ENCODE measurements at regions not wholly inside any gene's neighbourhood (a gene's known extent, or its start where the extent isn't known, plus 50 kb on each side); places are given as distances from the start of the nearest gene placed in this dataset.

DNA sequence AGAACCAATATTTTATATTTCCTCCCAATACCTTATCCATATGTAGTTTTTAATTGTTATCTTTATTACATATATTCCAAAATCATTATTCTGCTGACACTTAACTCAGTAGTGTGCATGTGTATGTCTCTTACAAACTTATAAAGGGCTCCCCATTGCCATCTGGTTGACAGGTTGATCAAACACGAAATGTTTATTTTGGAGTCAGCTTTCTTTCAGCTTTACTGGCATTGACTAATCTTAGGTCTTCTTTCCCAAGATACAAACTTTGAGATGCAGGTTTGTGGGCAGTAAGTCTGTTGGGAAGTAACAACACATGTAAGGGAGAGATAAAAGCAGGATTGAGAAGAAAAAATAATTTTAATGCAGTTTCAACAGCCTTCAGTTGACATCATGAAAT lies 716.0 kb upstream of the CHD1 start:
- H3K9ac ChIP-seq (ENCODE audit: insufficient read depth in 1 of 2, low read length in 2 of 2), result no peak overlapping the region
- TF ChIP-seq, protein P1, sequence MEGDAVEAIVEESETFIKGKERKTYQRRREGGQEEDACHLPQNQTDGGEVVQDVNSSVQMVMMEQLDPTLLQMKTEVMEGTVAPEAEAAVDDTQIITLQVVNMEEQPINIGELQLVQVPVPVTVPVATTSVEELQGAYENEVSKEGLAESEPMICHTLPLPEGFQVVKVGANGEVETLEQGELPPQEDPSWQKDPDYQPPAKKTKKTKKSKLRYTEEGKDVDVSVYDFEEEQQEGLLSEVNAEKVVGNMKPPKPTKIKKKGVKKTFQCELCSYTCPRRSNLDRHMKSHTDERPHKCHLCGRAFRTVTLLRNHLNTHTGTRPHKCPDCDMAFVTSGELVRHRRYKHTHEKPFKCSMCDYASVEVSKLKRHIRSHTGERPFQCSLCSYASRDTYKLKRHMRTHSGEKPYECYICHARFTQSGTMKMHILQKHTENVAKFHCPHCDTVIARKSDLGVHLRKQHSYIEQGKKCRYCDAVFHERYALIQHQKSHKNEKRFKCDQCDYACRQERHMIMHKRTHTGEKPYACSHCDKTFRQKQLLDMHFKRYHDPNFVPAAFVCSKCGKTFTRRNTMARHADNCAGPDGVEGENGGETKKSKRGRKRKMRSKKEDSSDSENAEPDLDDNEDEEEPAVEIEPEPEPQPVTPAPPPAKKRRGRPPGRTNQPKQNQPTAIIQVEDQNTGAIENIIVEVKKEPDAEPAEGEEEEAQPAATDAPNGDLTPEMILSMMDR (IDR thresholded peaks at IDR 0.05; ENCODE audit: control extremely low read depth, extremely low read depth), result no peak
- H3K27ac ChIP-seq (ENCODE audit: low read depth in 1 of 2, low read length in 1 of 2), result no peak overlapping the region
- no peak overlapping the region for H3K4me3 ChIP-seq
- no peaks in the 10 kb centered on the region for H3K4me1 ChIP-seq (ENCODE audit: control insufficient read depth in 5 of 5, insufficient read depth in 5 of 5, low read length in 5 of 5)
- no peaks in the 10 kb centered on the region for H3K36me3 ChIP-seq (ENCODE audit: control insufficient read depth in 4 of 4, insufficient read depth in 4 of 4, low read length in 4 of 4)
- peaks cover 0 to 3% (median 0%) of the 10 kb centered on the region in 4 donors for H3K9me3 ChIP-seq (ENCODE audit: control insufficient read depth in 4 of 4, insufficient read depth in 3 of 4, low read length in 3 of 4)
- no peaks in the 10 kb centered on the region for H3K27me3 ChIP-seq (ENCODE audit: control insufficient read depth in 3 of 3, insufficient read depth in 3 of 3, low read length in 2 of 3)
- no peak for DNase-seq
- ATAC-seq (ENCODE audit: insufficient read depth, low FRiP score), result no peak
- 49 to 70% methylated on average over 1 of the region's 1 CpG for WGBS, 2 donors

DNA sequence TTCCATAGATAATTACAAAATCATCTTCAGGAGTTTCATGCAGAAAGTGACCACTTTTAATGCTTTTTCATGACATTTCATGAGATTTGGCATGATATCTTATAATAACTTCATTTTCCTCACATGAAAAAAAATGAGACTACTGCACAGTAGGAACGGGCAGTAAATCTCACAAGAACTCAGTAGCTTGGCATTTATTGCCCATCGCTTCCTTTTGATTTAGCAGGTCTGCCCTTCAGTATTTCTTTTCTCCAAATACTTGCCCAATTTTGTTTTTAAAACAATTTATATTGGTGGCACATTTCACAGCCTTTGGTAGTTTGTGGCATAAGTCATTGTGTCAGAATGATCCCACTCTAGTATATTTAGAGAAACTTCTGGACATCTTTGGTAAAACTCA lies 711.8 kb upstream of the CHD1 start:
- ATAC-seq (ENCODE audit: insufficient read depth, low FRiP score) (no peak), DNase-seq (no peak)
- Histone ChIP-seq H3K9ac (ENCODE audit: insufficient read depth in 1 of 2, low read length in 2 of 2) (no peak overlapping the region), H3K9me3 (ENCODE audit: control insufficient read depth in 4 of 4, insufficient read depth in 3 of 4, low read length in 3 of 4) (no peaks in the 10 kb centered on the region), H3K4me1 (ENCODE audit: control insufficient read depth in 5 of 5, insufficient read depth in 5 of 5, low read length in 5 of 5) (no peaks in the 10 kb centered on the region), H3K4me3 (no peak overlapping the region), H3K27ac (ENCODE audit: low read depth in 1 of 2, low read length in 1 of 2) (no peak overlapping the region), H3K36me3 (ENCODE audit: control insufficient read depth in 4 of 4, insufficient read depth in 4 of 4, low read length in 4 of 4) (no peaks in the 10 kb centered on the region), H3K27me3 (ENCODE audit: control insufficient read depth in 3 of 3, insufficient read depth in 3 of 3, low read length in 2 of 3) (no peaks in the 10 kb centered on the region)
- TF ChIP-seq, protein P1 (IDR thresholded peaks at IDR 0.05; ENCODE audit: control extremely low read depth, extremely low read depth), result no peak
- WGBS, 2 donors, result 86% methylated on average over 2 of the region's 2 CpGs

DNA sequence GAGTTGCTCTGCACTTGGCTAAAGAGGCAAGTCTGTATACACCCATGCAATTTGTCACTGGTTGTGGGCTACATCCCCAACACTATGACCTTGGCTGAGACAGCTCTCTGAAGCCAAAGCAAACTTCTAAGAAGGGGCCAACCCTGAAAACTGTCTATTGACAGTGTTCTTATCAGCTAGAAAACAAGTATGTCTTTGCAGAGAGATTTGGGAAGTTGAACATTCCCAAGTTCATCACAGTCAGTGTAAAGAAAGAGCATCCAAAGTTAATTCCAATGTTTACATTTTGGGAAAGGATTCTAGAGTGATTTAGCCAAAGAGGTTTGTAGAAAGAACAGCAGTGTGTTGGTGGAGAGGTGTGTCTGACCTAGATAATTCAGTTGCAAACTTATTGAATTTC lies 711.1 kb upstream of the CHD1 start:
- no peak overlapping the region for H3K27ac ChIP-seq (ENCODE audit: low read depth in 1 of 2, low read length in 1 of 2)
- no peak overlapping the region for H3K4me3 ChIP-seq
- no peaks in the 10 kb centered on the region for H3K4me1 ChIP-seq (ENCODE audit: control insufficient read depth in 5 of 5, insufficient read depth in 5 of 5, low read length in 5 of 5)
- H3K9ac ChIP-seq (ENCODE audit: insufficient read depth in 1 of 2, low read length in 2 of 2), result no peak overlapping the region
- H3K27me3 ChIP-seq (ENCODE audit: control insufficient read depth in 3 of 3, insufficient read depth in 3 of 3, low read length in 2 of 3), result no peaks in the 10 kb centered on the region
- no peaks in the 10 kb centered on the region for H3K9me3 ChIP-seq (ENCODE audit: control insufficient read depth in 4 of 4, insufficient read depth in 3 of 4, low read length in 3 of 4)
- no peaks in the 10 kb centered on the region for H3K36me3 ChIP-seq (ENCODE audit: control insufficient read depth in 4 of 4, insufficient read depth in 4 of 4, low read length in 4 of 4)
- DNase-seq (no peak), ATAC-seq (ENCODE audit: insufficient read depth, low FRiP score) (no peak)
- TF ChIP-seq, protein P1 (IDR thresholded peaks at IDR 0.05; ENCODE audit: control extremely low read depth, extremely low read depth), result no peak

DNA sequence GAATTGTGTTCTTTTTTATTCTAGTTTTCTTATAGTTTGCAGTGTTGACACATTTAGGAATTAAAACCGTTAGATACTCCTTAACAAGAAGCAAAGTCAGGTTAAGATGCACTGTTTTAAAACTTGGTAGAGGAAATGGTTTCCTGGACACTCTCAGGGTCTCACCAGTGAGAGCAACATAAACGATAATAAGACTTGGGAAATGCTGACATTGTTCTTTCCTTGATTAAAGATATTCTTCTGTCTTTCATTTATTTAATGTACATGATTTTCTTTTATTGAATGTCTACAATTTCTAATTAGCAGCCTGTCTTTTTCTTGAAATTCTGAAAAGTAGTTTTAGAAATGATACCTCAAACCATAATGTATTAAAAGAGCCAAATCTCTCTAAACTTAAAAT lies 707.9 kb upstream of the CHD1 start:
- DNase-seq, result no peak
- Histone ChIP-seq H3K9ac (ENCODE audit: insufficient read depth in 1 of 2, low read length in 2 of 2) (no peak overlapping the region), H3K9me3 (ENCODE audit: control insufficient read depth in 4 of 4, insufficient read depth in 3 of 4, low read length in 3 of 4) (no peaks in the 10 kb centered on the region), H3K27ac (ENCODE audit: low read depth in 1 of 2, low read length in 1 of 2) (no peak overlapping the region), H3K27me3 (ENCODE audit: control insufficient read depth in 3 of 3, insufficient read depth in 3 of 3, low read length in 2 of 3) (no peaks in the 10 kb centered on the region), H3K4me3 (no peak overlapping the region), H3K4me1 (ENCODE audit: control insufficient read depth in 5 of 5, insufficient read depth in 5 of 5, low read length in 5 of 5) (no peaks in the 10 kb centered on the region), H3K36me3 (ENCODE audit: control insufficient read depth in 4 of 4, insufficient read depth in 4 of 4, low read length in 4 of 4) (no peaks in the 10 kb centered on the region)
- TF ChIP-seq, protein P1 (IDR thresholded peaks at IDR 0.05; ENCODE audit: control extremely low read depth, extremely low read depth), result no peak
- WGBS, 2 donors, result 62 to 71% methylated on average over 2 of the region's 2 CpGs
- no peak for ATAC-seq (ENCODE audit: insufficient read depth, low FRiP score)

Measured in lung (tissue), 11 donors.